OCI-LY7 (cell line): ENCODE measurements at regions not wholly inside any gene's neighbourhood (a gene's known extent, or its start where the extent isn't known, plus 50 kb on each side); places are given as distances from the start of the nearest gene placed in this dataset.

Source experiments
- BruUV-seq: library from RNA; stranded (reverse); fragments of 400-500 nt; replicated peaks from 2 replicates; lab custom pipeline; 2021; lab: Mats Ljungman, UMichigan
- CTCF ChIA-PET: fragments of 300-600 bp; sonication (Branson Sonifier 250); formaldehyde crosslinking; loops from one replicate; lab custom pipeline; 2022; ENCODE audit warnings: antibody characterized with exemption; ENCODE audit not compliant: unreplicated experiment; lab: Charles Lee
- POLR2A ChIA-PET: fragments of 300-600 bp; sonication (Branson Sonifier 250); formaldehyde crosslinking; loops from one replicate; lab custom pipeline; 2022; ENCODE audit warnings: antibody characterized with exemption; lab: Charles Lee
- DNase-seq: peaks from one replicate; pipeline ENCODE4 v3.0.0-alpha.2; 2015; ENCODE audit warnings: low spot score
- H2AFZ ChIP-seq: fragments of 200-600 bp; sonication (generic), shearing (Covaris generic); 2 replicates; pipeline ENCODE4 v1.6.1; 2014; ENCODE audit warnings: mild to moderate bottlenecking, antibody characterized with exemption, low read length, moderate library complexity
- H3K27ac ChIP-seq: fragments of 200-600 bp; sonication (generic); 2 replicates; pipeline ENCODE4 v1.5.1; 2014; ENCODE audit warnings: mixed run types, low read depth, mild to moderate bottlenecking, moderate library complexity, low read length, inconsistent platforms; ENCODE audit not compliant: poor library complexity, severe bottlenecking
- H3K36me3 ChIP-seq: fragments of 200-600 bp; sonication (generic); 2 replicates; pipeline ENCODE4 v1.6.1; 2014; ENCODE audit warnings: mild to moderate bottlenecking, antibody characterized with exemption, low read length, moderate library complexity, mixed read lengths; ENCODE audit not compliant: insufficient read depth
- H3K4me1 ChIP-seq: fragments of 200-600 bp; sonication (generic); 2 replicates; pipeline ENCODE4 v1.5.1; 2014; ENCODE audit warnings: mild to moderate bottlenecking, low read length; ENCODE audit not compliant: insufficient read depth, poor library complexity, severe bottlenecking
- H3K4me2 ChIP-seq: fragments of 200-600 bp; sonication (generic); 2 replicates; pipeline ENCODE4 v1.6.1; 2014; ENCODE audit warnings: mild to moderate bottlenecking, low read length
- H3K4me3 ChIP-seq: fragments of 200-600 bp; sonication (generic); 2 replicates; pipeline ENCODE4 v1.5.1; 2014; ENCODE audit warnings: mild to moderate bottlenecking, low read depth, low read length; ENCODE audit not compliant: poor library complexity, severe bottlenecking
- H3K79me2 ChIP-seq: fragments of 200-600 bp; sonication (generic); 2 replicates; pipeline ENCODE4 v1.6.1; 2016; ENCODE audit warnings: low read depth, mild to moderate bottlenecking, low read length, moderate library complexity, mixed read lengths; ENCODE audit not compliant: insufficient read depth
- H3K9me2 ChIP-seq: fragments of 200-600 bp; sonication (generic); 2 replicates; pipeline ENCODE4 v1.6.1; 2016; ENCODE audit warnings: mild to moderate bottlenecking, low read length, mixed read lengths; ENCODE audit not compliant: insufficient read depth
- H3K9me3 ChIP-seq: fragments of 200-600 bp; sonication (generic); 2 replicates; pipeline ENCODE4 v1.6.1; 2014; ENCODE audit warnings: mild to moderate bottlenecking, mixed run types, low read length, mixed read lengths
- H4K20me1 ChIP-seq: fragments of 200-600 bp; sonication (generic); 2 replicates; pipeline ENCODE4 v1.6.1; 2014; ENCODE audit warnings: mild to moderate bottlenecking, antibody characterized with exemption, low read length, moderate library complexity, mixed read lengths; ENCODE audit not compliant: insufficient read depth
- EZH2phosphoT487 ChIP-seq: fragments of 200-600 bp; sonication (generic); IDR thresholded peaks from 2 replicates; pipeline ENCODE4 v1.6.1; 2018; ENCODE audit warnings: low read depth, borderline replicate concordance, mild to moderate bottlenecking, mixed run types, antibody characterized with exemption, low read length, moderate library complexity, mixed read lengths
- intact Hi-C: fragments of 100-400 bp; cut with micrococcal nuclease; formaldehyde crosslinking; loops from one replicate; pipeline ENCODE4 v1.10.0; 2022; ENCODE audit not compliant: unreplicated experiment
- TF ChIP-seq, protein P1 (sequence below): fragments of 200-600 bp; sonication (generic); conservative IDR thresholded peaks from 2 replicates; pipeline ENCODE4 v1.5.1; 2014; ENCODE audit warnings: mild to moderate bottlenecking, antibody characterized with exemption, low read length, moderate library complexity, mixed read lengths

DNA sequence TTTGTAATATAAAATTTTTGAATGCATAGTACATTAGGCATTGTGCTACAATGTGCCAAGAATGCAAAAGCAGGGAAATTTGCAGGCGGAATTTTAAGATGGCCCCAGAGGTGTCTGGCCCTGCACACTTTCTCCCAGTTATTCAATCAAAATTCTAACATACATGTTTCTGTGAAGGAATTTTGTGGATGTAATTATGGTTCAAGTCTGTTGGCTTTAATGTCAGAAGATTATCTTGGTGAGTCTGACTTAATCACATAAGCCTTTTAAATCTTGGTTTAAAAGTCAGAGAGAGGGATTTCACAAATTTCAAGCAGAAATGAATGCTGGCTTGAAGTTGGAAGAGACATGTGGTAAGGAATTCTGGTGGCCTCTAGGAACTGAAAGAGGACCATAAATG, 423.4 kb upstream of the CCDC179 start:
- H3K4me3 ChIP-seq: no peak overlapping the region
- no TSS peak for BruUV-seq
- ChIA-PET POLR2A (no interaction called here), CTCF (no interaction called here)
- no peak overlapping the region for H3K4me2 ChIP-seq
- no peak for DNase-seq
- intact Hi-C loops: no loop called here
- H4K20me1 ChIP-seq: no peaks in the 10 kb centered on the region
- TF ChIP-seq EZH2phosphoT487: no peak
- TF ChIP-seq, protein P1, sequence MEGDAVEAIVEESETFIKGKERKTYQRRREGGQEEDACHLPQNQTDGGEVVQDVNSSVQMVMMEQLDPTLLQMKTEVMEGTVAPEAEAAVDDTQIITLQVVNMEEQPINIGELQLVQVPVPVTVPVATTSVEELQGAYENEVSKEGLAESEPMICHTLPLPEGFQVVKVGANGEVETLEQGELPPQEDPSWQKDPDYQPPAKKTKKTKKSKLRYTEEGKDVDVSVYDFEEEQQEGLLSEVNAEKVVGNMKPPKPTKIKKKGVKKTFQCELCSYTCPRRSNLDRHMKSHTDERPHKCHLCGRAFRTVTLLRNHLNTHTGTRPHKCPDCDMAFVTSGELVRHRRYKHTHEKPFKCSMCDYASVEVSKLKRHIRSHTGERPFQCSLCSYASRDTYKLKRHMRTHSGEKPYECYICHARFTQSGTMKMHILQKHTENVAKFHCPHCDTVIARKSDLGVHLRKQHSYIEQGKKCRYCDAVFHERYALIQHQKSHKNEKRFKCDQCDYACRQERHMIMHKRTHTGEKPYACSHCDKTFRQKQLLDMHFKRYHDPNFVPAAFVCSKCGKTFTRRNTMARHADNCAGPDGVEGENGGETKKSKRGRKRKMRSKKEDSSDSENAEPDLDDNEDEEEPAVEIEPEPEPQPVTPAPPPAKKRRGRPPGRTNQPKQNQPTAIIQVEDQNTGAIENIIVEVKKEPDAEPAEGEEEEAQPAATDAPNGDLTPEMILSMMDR: no peak
- no peaks in the 10 kb centered on the region for H3K9me3 ChIP-seq
- no peaks in the 10 kb centered on the region for H3K9me2 ChIP-seq
- no peaks in the 10 kb centered on the region for H3K4me1 ChIP-seq
- no peak overlapping the region for H2AFZ ChIP-seq
- no peaks in the 10 kb centered on the region for H3K36me3 ChIP-seq
- H3K79me2 ChIP-seq: no peaks in the 10 kb centered on the region
- H3K27ac ChIP-seq: no peak overlapping the region

DNA sequence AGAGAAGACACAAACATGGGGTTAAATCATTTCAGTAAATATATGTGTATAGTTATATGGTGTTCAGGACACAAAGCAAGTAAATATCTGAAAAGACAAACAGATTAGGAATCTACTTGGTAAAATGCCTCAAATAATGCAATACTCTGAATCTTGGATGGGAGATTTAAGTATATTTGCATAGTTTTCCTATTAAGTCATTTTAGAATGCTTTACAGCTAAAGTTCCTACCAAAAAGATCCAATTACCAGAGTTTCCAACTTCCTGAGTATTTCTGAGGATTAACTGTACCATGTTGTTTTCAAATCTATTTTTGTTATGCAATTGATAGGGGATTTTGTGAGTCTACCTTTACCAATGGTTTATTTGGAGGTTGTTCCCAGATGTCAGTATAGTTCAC, 424.4 kb upstream of the CCDC179 start:
- Histone ChIP-seq H2AFZ (no peak overlapping the region), H3K9me3 (no peaks in the 10 kb centered on the region), H3K4me1 (no peaks in the 10 kb centered on the region), H3K79me2 (no peaks in the 10 kb centered on the region), H3K4me2 (no peak overlapping the region), H4K20me1 (no peaks in the 10 kb centered on the region), H3K36me3 (no peaks in the 10 kb centered on the region), H3K4me3 (no peak overlapping the region), H3K9me2 (no peaks in the 10 kb centered on the region), H3K27ac (no peak overlapping the region)
- DNase-seq: no peak
- no TSS peak for BruUV-seq
- ChIA-PET CTCF (no interaction called here), POLR2A (interaction anchor here (1.1 kb wide), 1 partner anchor 23 kb away, joined by 3 read pairs; no protein-coding TSS in a partner anchor)
- intact Hi-C loops: no loop called here
- TF ChIP-seq, protein P1: no peak
- TF ChIP-seq EZH2phosphoT487: no peak

DNA sequence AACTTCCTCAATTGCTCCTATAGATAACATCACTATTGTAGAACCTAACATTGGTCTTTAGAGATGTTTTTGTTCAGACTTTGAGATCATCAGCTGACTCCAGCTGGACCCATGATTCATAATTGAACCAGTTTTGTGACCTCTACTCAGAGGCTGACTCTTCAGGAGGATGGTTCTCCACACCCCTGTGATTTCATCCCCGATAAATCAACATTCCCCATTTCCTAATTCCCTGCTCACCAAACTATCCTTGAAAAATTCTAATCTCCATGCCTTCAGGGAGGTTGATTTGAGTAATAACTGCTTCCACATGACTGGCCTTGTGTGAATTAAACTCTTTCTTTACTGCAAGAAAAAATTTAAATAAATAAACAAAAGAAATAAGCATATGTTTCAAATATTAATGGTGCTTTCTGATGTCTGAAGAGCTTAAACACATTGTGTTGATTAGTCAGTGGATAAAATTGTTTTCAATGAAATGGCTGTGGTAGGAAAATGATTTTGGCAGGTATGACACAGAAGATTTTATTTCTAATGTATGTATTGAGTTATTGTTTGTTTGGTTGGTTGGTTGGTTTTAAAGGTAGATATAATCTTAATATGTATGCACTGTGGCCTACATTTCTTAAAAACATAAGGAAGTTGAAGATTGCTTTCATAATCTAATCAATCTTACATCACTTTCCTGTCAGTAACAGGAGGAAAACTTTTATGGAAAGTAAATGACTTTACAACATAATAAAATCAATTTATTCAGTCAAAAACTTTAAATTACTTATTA, 427.9 kb upstream of the CCDC179 start:
- no peaks in the 10 kb centered on the region for H3K79me2 ChIP-seq
- no peaks in the 10 kb centered on the region for H3K9me3 ChIP-seq
- H3K4me3 ChIP-seq: no peak overlapping the region
- H3K4me1 ChIP-seq: no peaks in the 10 kb centered on the region
- H4K20me1 ChIP-seq: no peaks in the 10 kb centered on the region
- ChIA-PET CTCF (no interaction called here), POLR2A (no interaction called here)
- BruUV-seq: no TSS peak
- H3K36me3 ChIP-seq: no peaks in the 10 kb centered on the region
- H3K27ac ChIP-seq: no peak overlapping the region
- TF ChIP-seq, protein P1: no peak
- no peak overlapping the region for H3K4me2 ChIP-seq
- H2AFZ ChIP-seq: no peak overlapping the region
- no peaks in the 10 kb centered on the region for H3K9me2 ChIP-seq
- no peak for DNase-seq
- intact Hi-C loops: no loop called here
